MM.1S (cell line): ENCODE measurements at regions not wholly inside any gene's neighbourhood (a gene's known extent, or its start where the extent isn't known, plus 50 kb on each side); places are given as distances from the start of the nearest gene placed in this dataset.

ENCODE experiments used
- DNase-seq: peaks from one replicate; pipeline ENCODE4 v3.0.0-alpha.2; 2015
- H2AFZ ChIP-seq: fragments of 300-600 bp; sonication (generic); 2 replicates; pipeline ENCODE4 v1.6.0; 2016; ENCODE audit warnings: antibody characterized with exemption, low read length
- H3F3A ChIP-seq: fragments of 300-600 bp; sonication (generic); 2 replicates; pipeline ENCODE4 v1.6.1; 2016; ENCODE audit warnings: mild to moderate bottlenecking, antibody characterized with exemption, low read length, moderate library complexity, mixed read lengths; ENCODE audit not compliant: insufficient read depth
- H3K27ac ChIP-seq: fragments of 300-600 bp; sonication (generic); 2 replicates; pipeline ENCODE4 v1.5.1; 2016; ENCODE audit warnings: mild to moderate bottlenecking, low read length
- H3K27me3 ChIP-seq: fragments of 300-600 bp; sonication (generic); replicated peaks from 2 replicates; pipeline ENCODE4 v1.6.0; 2016; ENCODE audit warnings: low read length; ENCODE audit not compliant: insufficient read depth
- H3K36me3 ChIP-seq: fragments of 300-600 bp; sonication (generic); replicated peaks from 2 replicates; pipeline ENCODE4 v1.6.1; 2016; ENCODE audit warnings: mild to moderate bottlenecking, low read length, mixed read lengths; ENCODE audit not compliant: insufficient read depth
- H3K4me1 ChIP-seq: fragments of 300-600 bp; sonication (generic); 2 replicates; pipeline ENCODE4 v1.6.1; 2016; ENCODE audit warnings: low read length, mixed read lengths
- H3K4me2 ChIP-seq: fragments of 300-600 bp; sonication (generic); 2 replicates; pipeline ENCODE4 v1.6.0; 2016; ENCODE audit warnings: low read depth, low read length
- H3K4me3 ChIP-seq: fragments of 300-600 bp; sonication (generic); 2 replicates; pipeline ENCODE4 v1.5.1; 2016; ENCODE audit warnings: low read length, mixed read lengths
- H3K79me2 ChIP-seq: fragments of 300-600 bp; sonication (generic); 2 replicates; pipeline ENCODE4 v1.6.1; 2016; ENCODE audit warnings: mixed run types, low read length, mixed read lengths
- H3K9ac ChIP-seq: fragments of 300-600 bp; sonication (generic); 2 replicates; pipeline ENCODE4 v1.6.1; 2016; ENCODE audit warnings: low read length, mixed read lengths
- H3K9me2 ChIP-seq: fragments of 300-600 bp; sonication (generic); replicated peaks from 2 replicates; pipeline ENCODE4 v1.6.1; 2016; ENCODE audit warnings: mild to moderate bottlenecking, low read length, mixed read lengths; ENCODE audit not compliant: insufficient read depth
- H3K9me3 ChIP-seq: fragments of 300-600 bp; sonication (generic); replicated peaks from 2 replicates; pipeline ENCODE4 v1.6.1; 2016; ENCODE audit warnings: mild to moderate bottlenecking, low read length, mixed read lengths; ENCODE audit not compliant: insufficient read depth
- H4K20me1 ChIP-seq: fragments of 300-600 bp; sonication (generic); 2 replicates; pipeline ENCODE4 v1.6.1; 2016; ENCODE audit warnings: mild to moderate bottlenecking, low read length, moderate library complexity, mixed read lengths; ENCODE audit not compliant: insufficient read depth
- CTCF ChIP-seq: fragments of 300-600 bp; sonication (generic); IDR thresholded peaks from 2 replicates; pipeline ENCODE4 v1.5.1; 2016; ENCODE audit warnings: antibody characterized with exemption, low read length, mixed read lengths
- EZH2 ChIP-seq: fragments of 300-600 bp; sonication (generic); optimal IDR thresholded peaks from 2 replicates; pipeline ENCODE3; 2017; ENCODE audit warnings: low read depth, mild to moderate bottlenecking, antibody characterized with exemption, low read length, mixed read lengths
- EZH2phosphoT487 ChIP-seq: fragments of 300-600 bp; sonication (generic); IDR thresholded peaks from 2 replicates; pipeline ENCODE4 v1.6.1; 2018; ENCODE audit warnings: antibody characterized with exemption, low read length

- H3K27me3 ChIP-seq = no peaks in the 10 kb centered on the region
- TF ChIP-seq CTCF (no peak), EZH2 (no peak), EZH2phosphoT487 (no peak)
- H3F3A ChIP-seq = no peaks in the 10 kb centered on the region
- H3K9me3 ChIP-seq = no peaks in the 10 kb centered on the region
- H3K4me2 ChIP-seq = no peak overlapping the region
- no peak overlapping the region for H3K27ac ChIP-seq
- no peak overlapping the region for H3K9ac ChIP-seq
- no peak overlapping the region for H2AFZ ChIP-seq
- no peaks in the 10 kb centered on the region for H4K20me1 ChIP-seq
- H3K4me3 ChIP-seq = no peak overlapping the region
- H3K4me1 ChIP-seq = no peaks in the 10 kb centered on the region
- H3K9me2 ChIP-seq = no peaks in the 10 kb centered on the region
- DNase-seq = no peak
- no peaks in the 10 kb centered on the region for H3K36me3 ChIP-seq
- no peaks in the 10 kb centered on the region for H3K79me2 ChIP-seq
These were observed 242.6 kb upstream of the RASGEF1B start for GRCh38 chr4:81714291-81714690.

DNA sequence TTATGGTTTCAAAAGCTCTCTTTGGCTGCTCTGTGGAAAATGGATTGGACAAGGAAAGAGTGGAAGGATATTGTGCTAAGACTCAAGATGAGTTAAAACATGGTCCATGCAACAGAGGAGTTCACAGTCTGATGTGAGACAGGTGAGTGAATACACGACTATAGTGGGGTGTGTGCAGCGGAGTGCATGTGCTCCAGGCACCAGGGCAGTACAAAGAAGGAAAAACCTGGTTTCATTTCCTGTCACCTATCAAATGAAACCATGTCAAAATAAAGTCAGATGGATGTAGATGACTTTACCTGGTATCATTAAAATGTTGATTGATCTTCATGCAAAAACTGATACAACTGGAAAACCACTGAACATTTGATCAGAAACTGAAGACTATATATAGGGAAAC is 241.0 kb upstream of the RASGEF1B start:
- no peak for DNase-seq
- no peak overlapping the region for H2AFZ ChIP-seq
- H3K79me2 ChIP-seq = no peaks in the 10 kb centered on the region
- H3K9me2 ChIP-seq = no peaks in the 10 kb centered on the region
- H3K9me3 ChIP-seq = no peaks in the 10 kb centered on the region
- TF ChIP-seq EZH2phosphoT487 = no peak
- TF ChIP-seq CTCF = no peak
- TF ChIP-seq EZH2 = no peak
- H3K4me1 ChIP-seq = no peaks in the 10 kb centered on the region
- H3K4me2 ChIP-seq = no peak overlapping the region
- H3K36me3 ChIP-seq = no peaks in the 10 kb centered on the region
- H3K27ac ChIP-seq = no peak overlapping the region
- no peaks in the 10 kb centered on the region for H3F3A ChIP-seq
- no peak overlapping the region for H3K9ac ChIP-seq
- H3K27me3 ChIP-seq = no peaks in the 10 kb centered on the region
- no peaks in the 10 kb centered on the region for H4K20me1 ChIP-seq
- H3K4me3 ChIP-seq = no peak overlapping the region

DNA sequence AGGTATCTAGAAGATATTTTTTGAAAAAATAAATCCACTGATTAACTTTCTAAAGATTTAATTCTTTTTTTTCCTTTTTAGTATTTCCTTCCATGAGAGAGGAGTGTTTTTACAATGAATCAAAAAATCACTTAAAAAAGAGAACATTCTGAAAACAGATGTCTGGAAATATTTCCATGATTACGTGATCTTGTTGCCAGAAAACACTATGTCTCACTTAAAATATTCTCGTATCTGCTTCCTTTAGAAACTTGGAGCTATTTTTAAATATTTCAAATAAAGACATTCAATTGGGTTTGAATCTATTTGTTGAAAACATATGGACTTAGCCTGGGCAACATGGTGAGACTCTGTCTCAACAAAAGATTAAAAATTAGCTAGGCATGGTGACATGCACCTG is 232.8 kb upstream of the RASGEF1B start:
- Histone ChIP-seq H3K36me3 (no peaks in the 10 kb centered on the region), H3K4me3 (no peak overlapping the region), H3K9me3 (no peaks in the 10 kb centered on the region), H3K27me3 (no peaks in the 10 kb centered on the region), H3K27ac (no peak overlapping the region), H3F3A (no peaks in the 10 kb centered on the region), H4K20me1 (no peaks in the 10 kb centered on the region), H2AFZ (no peak overlapping the region), H3K9me2 (no peaks in the 10 kb centered on the region), H3K79me2 (no peaks in the 10 kb centered on the region), H3K4me1 (no peaks in the 10 kb centered on the region), H3K9ac (no peak overlapping the region), H3K4me2 (no peak overlapping the region)
- TF ChIP-seq EZH2 (no peak), CTCF (no peak), EZH2phosphoT487 (no peak)
- DNase-seq = no peak
